ENCODE measurements at regions not wholly inside any gene's neighbourhood (a gene's known extent, or its start where the extent isn't known, plus 50 kb on each side); places are given as distances from the start of the nearest gene placed in this dataset.
"Not testable (repeated sequence)": the region's sequence is repeated elsewhere in the genome, so short reads cannot be mapped to it uniquely, and the experiment has no call there.

GRCh38 chrX:40394302-40394701 lies 186.5 kb upstream of the ATP6AP2 start:
- no peak for TF ChIP-seq CTCF (IDR thresholded peaks at IDR 0.05; ENCODE audit: extremely low read depth, missing control alignments)
- DNase-seq (ENCODE audit: low spot score): no peak

- no peak for TF ChIP-seq CTCF (IDR thresholded peaks at IDR 0.05; ENCODE audit: extremely low read depth, missing control alignments)
- DNase-seq (ENCODE audit: low spot score): no peak
Measured at GRCh38 chrX:40392599-40392998, 188.2 kb upstream of the ATP6AP2 start.

DNA sequence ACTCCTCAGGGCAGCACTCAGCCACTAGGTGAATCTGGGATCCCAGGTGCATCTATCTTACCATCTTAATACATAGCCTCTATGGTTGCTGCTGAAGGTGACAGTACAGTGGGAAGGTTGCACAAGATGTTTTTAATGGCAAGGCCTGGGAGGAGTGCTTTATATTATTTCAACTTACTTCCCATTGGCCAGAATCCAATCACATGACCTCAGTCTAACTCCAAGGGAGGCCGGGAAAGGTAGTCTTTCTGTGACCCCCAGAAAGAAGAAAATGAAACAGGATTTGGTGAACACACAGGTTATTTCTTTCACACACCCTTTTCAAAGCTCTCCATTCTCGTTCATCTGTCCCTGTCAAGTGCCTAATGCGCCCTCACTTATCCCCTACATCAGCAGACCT lies 189.1 kb upstream of the ATP6AP2 start:
- no peak for DNase-seq (ENCODE audit: low spot score)
- TF ChIP-seq CTCF (IDR thresholded peaks at IDR 0.05; ENCODE audit: extremely low read depth, missing control alignments): no peak

DNA sequence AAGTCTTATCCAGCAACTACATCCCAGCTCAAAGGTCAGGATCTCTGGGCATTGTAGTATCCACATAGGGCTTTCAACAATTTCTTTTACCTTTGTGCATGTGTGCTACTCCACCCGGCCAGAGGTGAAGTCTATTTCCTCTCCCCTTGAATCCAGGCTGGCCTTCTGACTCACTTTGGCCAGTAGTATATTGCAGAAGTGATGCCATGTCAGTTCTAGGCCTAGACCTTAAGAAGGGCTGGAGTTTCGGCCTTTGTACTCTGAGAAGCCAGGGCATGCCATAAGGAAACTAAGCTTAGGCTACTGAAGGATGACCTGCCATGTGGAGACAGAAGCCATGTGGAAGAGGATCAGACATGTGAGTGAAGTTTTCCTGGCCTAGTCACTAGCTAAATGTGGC lies 191.2 kb upstream of the ATP6AP2 start:
- DNase-seq (ENCODE audit: low spot score): no peak
- TF ChIP-seq CTCF (IDR thresholded peaks at IDR 0.05; ENCODE audit: extremely low read depth, missing control alignments): no peak

GRCh38 chrX:40388441-40388840 lies 192.3 kb upstream of the ATP6AP2 start:
- no peak for TF ChIP-seq CTCF (IDR thresholded peaks at IDR 0.05; ENCODE audit: extremely low read depth, missing control alignments)
- no peak for DNase-seq (ENCODE audit: low spot score)

DNA sequence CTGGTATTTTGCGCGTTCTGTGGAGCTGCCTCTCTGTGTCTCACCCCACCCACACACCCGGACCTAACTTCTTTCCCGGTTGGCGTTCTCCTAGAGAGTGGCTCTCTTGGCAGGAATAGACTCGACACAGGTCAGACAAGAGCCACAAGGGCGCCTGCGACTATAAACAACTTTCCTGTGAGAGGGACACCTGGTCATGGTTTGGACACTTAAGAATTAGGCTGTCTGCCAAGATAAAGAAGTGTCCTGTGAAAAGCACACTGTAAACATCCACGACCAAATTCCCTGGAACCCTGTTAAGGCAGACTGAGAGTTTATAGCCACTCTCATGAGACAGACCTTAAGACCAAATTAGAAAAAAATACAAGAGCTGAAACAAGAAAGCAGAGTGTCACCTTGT lies 192.9 kb upstream of the ATP6AP2 start:
- not testable (repeated sequence) for DNase-seq (ENCODE audit: low spot score)

- DNase-seq (ENCODE audit: low spot score): not testable (repeated sequence)
Measured at GRCh38 chrX:40387311-40387710, 193.5 kb upstream of the ATP6AP2 start.

DNA sequence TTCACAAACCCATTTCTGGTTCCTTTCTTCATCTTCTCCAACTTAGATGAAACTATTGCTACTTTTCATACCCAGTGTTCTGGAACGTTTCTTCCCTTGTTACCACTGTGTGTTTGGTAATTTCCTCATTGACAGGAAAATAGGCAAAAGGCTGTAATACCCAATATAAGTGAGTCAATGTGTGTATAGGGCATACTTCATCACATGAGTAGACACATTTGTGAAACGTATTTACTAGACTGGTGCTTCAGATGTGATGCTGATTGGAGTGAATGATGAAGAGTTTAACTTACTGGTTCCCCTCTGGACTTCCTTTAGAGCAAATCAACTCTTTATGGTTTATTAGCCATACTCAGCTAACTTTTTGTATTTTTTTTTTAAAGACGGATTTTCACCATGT lies 195.1 kb upstream of the ATP6AP2 start:
- no peak for DNase-seq (ENCODE audit: low spot score)
- TF ChIP-seq CTCF (IDR thresholded peaks at IDR 0.05; ENCODE audit: extremely low read depth, missing control alignments): no peak

GRCh38 chrX:40385256-40385655 lies 195.5 kb upstream of the ATP6AP2 start:
- DNase-seq (ENCODE audit: low spot score): no peak
- TF ChIP-seq CTCF (IDR thresholded peaks at IDR 0.05; ENCODE audit: extremely low read depth, missing control alignments): no peak

Measured in GM20000 (cell line).